ENCODE measurements at regions not wholly inside any gene's neighbourhood (a gene's known extent, or its start where the extent isn't known, plus 50 kb on each side); places are given as distances from the start of the nearest gene placed in this dataset.

GRCh38 chr11:29125606-29126005 lies 891.2 kb downstream of the KCNA4 start:
- no peaks in the 10 kb centered on the region for H3K4me1 ChIP-seq (ENCODE audit: control insufficient read depth, insufficient read depth, low read length)
- no peaks in the 10 kb centered on the region for H3K36me3 ChIP-seq (ENCODE audit: control insufficient read depth, insufficient read depth, low read length)
- H3K9me3 ChIP-seq (ENCODE audit: control insufficient read depth, insufficient read depth, low read length): no peaks in the 10 kb centered on the region
- no peak overlapping the region for H3K4me3 ChIP-seq (ENCODE audit: low read depth, low read length)
- no peak overlapping the region for H3K9ac ChIP-seq (ENCODE audit: low read depth, low read length)
- H3K27me3 ChIP-seq (ENCODE audit: control insufficient read depth, insufficient read depth, low read length): no peaks in the 10 kb centered on the region

DNA sequence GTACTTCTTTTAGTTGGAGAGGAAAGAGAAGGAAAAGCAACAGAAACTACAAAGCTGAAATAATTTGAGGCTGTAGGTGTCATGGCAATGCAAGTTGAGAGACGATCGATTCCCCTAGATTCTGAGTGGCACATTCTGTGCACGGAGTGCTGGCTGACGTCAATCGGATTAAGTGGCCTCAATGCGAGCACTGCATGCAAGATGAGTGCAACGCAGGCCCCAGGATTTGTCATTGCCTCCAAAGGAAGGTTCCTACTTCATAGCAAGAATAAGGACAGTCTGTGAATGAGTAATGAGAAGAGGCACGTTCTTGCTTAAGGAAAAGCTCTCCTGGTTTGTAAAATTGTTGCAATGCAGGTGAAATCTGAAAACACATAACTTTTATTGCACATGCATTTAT lies 892.4 kb downstream of the KCNA4 start:
- Histone ChIP-seq H3K9ac (ENCODE audit: low read depth, low read length) (no peak overlapping the region), H3K4me1 (ENCODE audit: control insufficient read depth, insufficient read depth, low read length) (no peaks in the 10 kb centered on the region), H3K4me3 (ENCODE audit: low read depth, low read length) (no peak overlapping the region), H3K36me3 (ENCODE audit: control insufficient read depth, insufficient read depth, low read length) (no peaks in the 10 kb centered on the region), H3K27me3 (ENCODE audit: control insufficient read depth, insufficient read depth, low read length) (no peaks in the 10 kb centered on the region), H3K9me3 (ENCODE audit: control insufficient read depth, insufficient read depth, low read length) (no peaks in the 10 kb centered on the region)

- H3K9ac ChIP-seq (ENCODE audit: low read depth, low read length): no peak overlapping the region
- H3K4me3 ChIP-seq (ENCODE audit: low read depth, low read length): no peak overlapping the region
- H3K9me3 ChIP-seq (ENCODE audit: control insufficient read depth, insufficient read depth, low read length): no peaks in the 10 kb centered on the region
- no peaks in the 10 kb centered on the region for H3K36me3 ChIP-seq (ENCODE audit: control insufficient read depth, insufficient read depth, low read length)
- H3K4me1 ChIP-seq (ENCODE audit: control insufficient read depth, insufficient read depth, low read length): no peaks in the 10 kb centered on the region
- H3K27me3 ChIP-seq (ENCODE audit: control insufficient read depth, insufficient read depth, low read length): no peaks in the 10 kb centered on the region
Observed at GRCh38 chr11:29119707-29120618, 896.9 kb downstream of the KCNA4 start.

GRCh38 chr11:29119116-29119515 lies 897.7 kb downstream of the KCNA4 start:
- H3K36me3 ChIP-seq (ENCODE audit: control insufficient read depth, insufficient read depth, low read length): no peaks in the 10 kb centered on the region
- H3K4me3 ChIP-seq (ENCODE audit: low read depth, low read length): no peak overlapping the region
- H3K27me3 ChIP-seq (ENCODE audit: control insufficient read depth, insufficient read depth, low read length): no peaks in the 10 kb centered on the region
- no peak overlapping the region for H3K9ac ChIP-seq (ENCODE audit: low read depth, low read length)
- H3K4me1 ChIP-seq (ENCODE audit: control insufficient read depth, insufficient read depth, low read length): no peaks in the 10 kb centered on the region
- H3K9me3 ChIP-seq (ENCODE audit: control insufficient read depth, insufficient read depth, low read length): no peaks in the 10 kb centered on the region

DNA sequence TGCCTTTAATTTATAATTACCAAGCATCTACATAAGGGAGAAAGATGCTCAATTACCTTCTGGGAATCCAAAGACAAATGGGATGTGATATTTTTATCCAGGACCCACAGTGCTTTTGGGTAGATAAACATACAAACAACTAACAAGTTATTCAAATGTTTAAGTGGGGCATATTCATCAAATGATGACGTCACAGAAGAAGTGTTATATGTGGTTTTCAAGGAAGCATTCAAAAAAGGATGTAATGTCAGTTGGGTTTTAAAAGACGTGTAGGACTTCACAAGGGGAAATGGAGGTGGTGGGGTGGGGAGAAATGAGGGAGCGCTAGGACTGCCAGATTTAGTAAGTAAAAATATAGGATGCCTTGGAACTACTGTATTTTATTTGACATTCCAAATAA lies 915.9 kb downstream of the KCNA4 start:
- Histone ChIP-seq H3K9ac (ENCODE audit: low read depth, low read length) (no peak overlapping the region), H3K4me3 (ENCODE audit: low read depth, low read length) (no peak overlapping the region), H3K4me1 (ENCODE audit: control insufficient read depth, insufficient read depth, low read length) (no peaks in the 10 kb centered on the region), H3K9me3 (ENCODE audit: control insufficient read depth, insufficient read depth, low read length) (no peaks in the 10 kb centered on the region), H3K27me3 (ENCODE audit: control insufficient read depth, insufficient read depth, low read length) (no peaks in the 10 kb centered on the region), H3K36me3 (ENCODE audit: control insufficient read depth, insufficient read depth, low read length) (no peaks in the 10 kb centered on the region)

DNA sequence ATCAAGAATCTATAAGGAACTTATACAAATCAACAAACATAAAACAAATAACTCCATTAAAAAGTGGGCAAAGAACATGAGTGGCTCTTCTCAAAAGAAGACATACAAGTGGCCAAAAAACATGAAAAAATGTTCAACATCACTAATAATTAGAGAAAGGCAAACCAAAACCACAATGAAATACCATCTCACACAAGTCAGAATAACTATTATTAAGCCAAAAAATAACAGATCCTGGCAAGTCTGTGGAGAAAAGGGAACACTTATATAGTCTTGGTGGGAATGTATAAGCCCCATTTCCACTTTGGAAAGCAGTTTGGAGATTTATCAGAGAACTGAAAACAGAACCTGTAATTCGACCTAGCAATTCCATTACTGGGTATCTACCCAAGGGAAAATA lies 921.0 kb downstream of the KCNA4 start:
- H3K9me3 ChIP-seq (ENCODE audit: control insufficient read depth, insufficient read depth, low read length): no peaks in the 10 kb centered on the region
- H3K36me3 ChIP-seq (ENCODE audit: control insufficient read depth, insufficient read depth, low read length): no peaks in the 10 kb centered on the region
- H3K4me1 ChIP-seq (ENCODE audit: control insufficient read depth, insufficient read depth, low read length): no peaks in the 10 kb centered on the region
- no peak overlapping the region for H3K4me3 ChIP-seq (ENCODE audit: low read depth, low read length)
- H3K27me3 ChIP-seq (ENCODE audit: control insufficient read depth, insufficient read depth, low read length): no peaks in the 10 kb centered on the region
- H3K9ac ChIP-seq (ENCODE audit: low read depth, low read length): no peak overlapping the region

- Histone ChIP-seq H3K4me3 (ENCODE audit: low read depth, low read length) (no peak overlapping the region), H3K36me3 (ENCODE audit: control insufficient read depth, insufficient read depth, low read length) (no peaks in the 10 kb centered on the region), H3K4me1 (ENCODE audit: control insufficient read depth, insufficient read depth, low read length) (no peaks in the 10 kb centered on the region), H3K27me3 (ENCODE audit: control insufficient read depth, insufficient read depth, low read length) (no peaks in the 10 kb centered on the region), H3K9me3 (ENCODE audit: control insufficient read depth, insufficient read depth, low read length) (no peaks in the 10 kb centered on the region), H3K9ac (ENCODE audit: low read depth, low read length) (no peak overlapping the region)
Observed at GRCh38 chr11:29093416-29094120, 923.3 kb downstream of the KCNA4 start.

GRCh38 chr11:29087200-29087812 lies 929.5 kb downstream of the KCNA4 start:
- Histone ChIP-seq H3K4me1 (ENCODE audit: control insufficient read depth, insufficient read depth, low read length) (no peaks in the 10 kb centered on the region), H3K9me3 (ENCODE audit: control insufficient read depth, insufficient read depth, low read length) (no peaks in the 10 kb centered on the region), H3K27me3 (ENCODE audit: control insufficient read depth, insufficient read depth, low read length) (no peaks in the 10 kb centered on the region), H3K9ac (ENCODE audit: low read depth, low read length) (no peak overlapping the region), H3K36me3 (ENCODE audit: control insufficient read depth, insufficient read depth, low read length) (no peaks in the 10 kb centered on the region), H3K4me3 (ENCODE audit: low read depth, low read length) (no peak overlapping the region)

DNA sequence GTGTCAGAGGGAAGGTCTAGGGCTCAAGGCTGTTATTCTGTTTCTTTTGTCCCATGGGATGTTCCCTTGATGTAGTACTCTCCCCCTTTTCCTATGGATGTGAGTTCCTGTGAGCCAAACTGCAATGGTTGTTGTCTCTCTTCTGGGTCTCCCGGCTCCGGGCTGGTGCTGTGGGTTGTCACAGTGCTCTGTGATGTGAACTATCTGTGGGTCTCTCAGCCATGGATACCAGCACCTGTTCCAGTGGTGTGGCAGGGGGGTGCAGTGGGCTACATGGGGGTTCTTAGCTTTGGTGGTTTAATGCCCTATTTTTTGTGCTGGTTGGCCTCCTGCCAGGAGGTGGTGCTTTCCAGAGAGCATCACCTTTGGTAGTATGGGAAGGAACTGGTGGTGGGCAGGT lies 941.1 kb downstream of the KCNA4 start:
- Histone ChIP-seq H3K9ac (ENCODE audit: low read depth, low read length) (no peak overlapping the region), H3K9me3 (ENCODE audit: control insufficient read depth, insufficient read depth, low read length) (no peaks in the 10 kb centered on the region), H3K36me3 (ENCODE audit: control insufficient read depth, insufficient read depth, low read length) (no peaks in the 10 kb centered on the region), H3K27me3 (ENCODE audit: control insufficient read depth, insufficient read depth, low read length) (no peaks in the 10 kb centered on the region), H3K4me1 (ENCODE audit: control insufficient read depth, insufficient read depth, low read length) (no peaks in the 10 kb centered on the region), H3K4me3 (ENCODE audit: low read depth, low read length) (no peak overlapping the region)

DNA sequence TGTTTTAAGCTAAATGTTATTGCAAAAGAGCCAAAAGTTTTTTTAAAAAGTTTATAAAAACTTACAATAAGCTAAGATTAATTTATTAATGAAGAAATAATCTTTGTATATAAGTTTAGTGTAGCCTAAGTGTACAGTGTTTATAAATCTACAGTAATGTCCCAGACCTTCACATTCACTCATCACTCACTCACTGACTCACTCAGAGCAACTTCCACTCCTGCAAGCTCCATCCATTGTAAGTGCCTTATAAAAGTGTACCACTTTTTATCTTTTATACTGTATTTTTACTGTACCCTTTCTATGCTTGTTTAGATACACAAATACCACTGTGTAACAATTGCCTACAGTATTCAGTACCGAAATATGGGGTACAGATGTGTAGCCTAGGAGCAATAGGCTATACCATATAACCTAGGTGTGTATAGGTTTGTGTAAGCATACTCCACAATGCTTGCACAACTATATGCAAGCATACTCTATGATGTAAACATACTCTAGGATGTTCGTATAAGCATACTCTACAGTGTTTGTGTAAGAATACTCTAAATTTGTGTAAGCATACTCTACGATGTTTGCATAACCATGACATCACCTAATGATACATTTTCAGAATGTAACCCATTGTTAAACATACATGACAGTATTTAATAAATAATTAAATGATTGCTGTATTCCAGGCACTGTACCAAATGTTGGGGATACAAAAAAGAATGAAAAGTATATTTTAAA lies 953.0 kb downstream of the KCNA4 start:
- H3K27me3 ChIP-seq (ENCODE audit: control insufficient read depth, insufficient read depth, low read length): no peaks in the 10 kb centered on the region
- no peak overlapping the region for H3K9ac ChIP-seq (ENCODE audit: low read depth, low read length)
- no peaks in the 10 kb centered on the region for H3K9me3 ChIP-seq (ENCODE audit: control insufficient read depth, insufficient read depth, low read length)
- no peaks in the 10 kb centered on the region for H3K36me3 ChIP-seq (ENCODE audit: control insufficient read depth, insufficient read depth, low read length)
- H3K4me3 ChIP-seq (ENCODE audit: low read depth, low read length): no peak overlapping the region
- no peaks in the 10 kb centered on the region for H3K4me1 ChIP-seq (ENCODE audit: control insufficient read depth, insufficient read depth, low read length)

DNA sequence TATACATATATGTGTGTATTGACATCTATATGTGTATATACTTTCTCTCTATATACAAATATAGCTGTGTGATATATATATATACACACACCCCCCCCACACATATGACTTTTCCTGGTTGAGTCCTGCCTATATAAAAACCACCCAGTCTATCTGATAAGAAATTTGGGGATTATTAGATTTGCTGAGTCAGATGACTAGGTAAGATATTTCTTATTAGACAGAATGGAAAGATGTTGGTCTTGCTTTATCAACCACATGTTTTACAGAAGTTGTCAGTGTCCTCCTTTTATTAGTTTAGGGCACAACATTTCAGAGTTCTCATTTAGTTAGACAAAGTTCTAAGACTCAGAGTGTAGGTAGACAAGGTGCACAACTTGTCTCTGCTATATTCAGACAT lies 953.3 kb downstream of the METTL15 start:
- Histone ChIP-seq H3K4me1 (ENCODE audit: control insufficient read depth, insufficient read depth, low read length) (no peaks in the 10 kb centered on the region), H3K9ac (ENCODE audit: low read depth, low read length) (no peak overlapping the region), H3K27me3 (ENCODE audit: control insufficient read depth, insufficient read depth, low read length) (no peaks in the 10 kb centered on the region), H3K9me3 (ENCODE audit: control insufficient read depth, insufficient read depth, low read length) (peaks cover 3% of the 10 kb centered on the region), H3K4me3 (ENCODE audit: low read depth, low read length) (no peak overlapping the region), H3K36me3 (ENCODE audit: control insufficient read depth, insufficient read depth, low read length) (no peaks in the 10 kb centered on the region)

Measured in iPS-15b (cell line).